ENCODE measurements at regions not wholly inside any gene's neighbourhood (a gene's known extent, or its start where the extent isn't known, plus 50 kb on each side); places are given as distances from the start of the nearest gene placed in this dataset.

DNA sequence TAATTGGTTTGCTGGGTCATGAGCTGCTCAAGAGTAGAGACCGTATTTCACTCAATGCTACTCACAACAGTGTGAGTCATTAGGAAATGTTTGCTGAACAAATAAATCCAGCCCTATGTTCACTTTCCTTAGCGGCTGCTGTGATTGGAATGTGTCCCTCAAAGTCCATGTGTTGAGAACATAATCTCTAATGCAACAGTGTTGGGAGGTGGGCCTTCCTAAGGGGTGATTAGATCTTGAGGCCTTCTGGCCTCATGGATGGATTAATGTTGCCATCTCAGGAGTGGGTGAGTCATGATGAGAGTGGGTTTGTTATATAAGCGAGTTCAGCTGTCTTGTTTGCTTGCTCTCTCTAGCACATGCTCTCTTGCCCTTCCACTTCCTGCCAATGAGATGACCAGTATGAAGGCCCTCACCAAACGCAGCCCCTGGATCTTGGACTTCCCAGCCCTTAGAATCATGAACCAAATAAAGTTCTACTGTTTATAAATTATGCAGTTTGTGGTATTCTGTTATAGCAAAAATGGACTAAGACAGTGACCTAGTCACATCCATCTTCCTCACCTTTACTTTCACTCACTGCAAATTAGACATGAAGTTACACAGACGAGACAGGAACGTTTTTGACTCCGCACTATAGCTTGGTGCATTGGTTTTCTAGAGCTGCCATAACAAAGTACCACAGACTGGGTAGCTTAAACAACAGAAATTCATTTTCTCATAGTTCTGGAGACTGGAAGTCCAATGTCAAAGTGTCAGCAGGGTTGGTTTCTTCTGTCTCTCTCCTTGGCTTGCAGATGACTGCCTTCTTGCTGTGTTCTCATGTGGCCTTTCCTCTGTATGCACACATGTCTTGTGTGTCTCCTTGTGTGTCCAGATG, 50.9 kb upstream of the FAM169A start:
- DNase-seq = no peak
- H3K9me3 ChIP-seq = no peaks in the 10 kb centered on the region
- no peak overlapping the region for H3K27ac ChIP-seq
- intact Hi-C loops (cut with DNase I) = loop anchor here (5.0 to 10.0 kb wide), 2 partner anchors 152 to 245 kb away; partner anchors contain the start of genes GFM2 and NSA2
- no peaks in the 10 kb centered on the region for H3K36me3 ChIP-seq
- 76 to 82% methylated on average over 7 of the region's 7 CpGs for WGBS, 2 donors
- no peaks in the 10 kb centered on the region for H3K27me3 ChIP-seq
- H3K4me3 ChIP-seq = no peak overlapping the region
- no peaks in the 10 kb centered on the region for H3K4me1 ChIP-seq
- TF ChIP-seq EP300 (IDR thresholded peaks at IDR 0.05) (no peak), POLR2A (IDR thresholded peaks at IDR 0.05) (no peak), POLR2AphosphoS5 (IDR thresholded peaks at IDR 0.05) (no peak)
- TF ChIP-seq, protein P1, sequence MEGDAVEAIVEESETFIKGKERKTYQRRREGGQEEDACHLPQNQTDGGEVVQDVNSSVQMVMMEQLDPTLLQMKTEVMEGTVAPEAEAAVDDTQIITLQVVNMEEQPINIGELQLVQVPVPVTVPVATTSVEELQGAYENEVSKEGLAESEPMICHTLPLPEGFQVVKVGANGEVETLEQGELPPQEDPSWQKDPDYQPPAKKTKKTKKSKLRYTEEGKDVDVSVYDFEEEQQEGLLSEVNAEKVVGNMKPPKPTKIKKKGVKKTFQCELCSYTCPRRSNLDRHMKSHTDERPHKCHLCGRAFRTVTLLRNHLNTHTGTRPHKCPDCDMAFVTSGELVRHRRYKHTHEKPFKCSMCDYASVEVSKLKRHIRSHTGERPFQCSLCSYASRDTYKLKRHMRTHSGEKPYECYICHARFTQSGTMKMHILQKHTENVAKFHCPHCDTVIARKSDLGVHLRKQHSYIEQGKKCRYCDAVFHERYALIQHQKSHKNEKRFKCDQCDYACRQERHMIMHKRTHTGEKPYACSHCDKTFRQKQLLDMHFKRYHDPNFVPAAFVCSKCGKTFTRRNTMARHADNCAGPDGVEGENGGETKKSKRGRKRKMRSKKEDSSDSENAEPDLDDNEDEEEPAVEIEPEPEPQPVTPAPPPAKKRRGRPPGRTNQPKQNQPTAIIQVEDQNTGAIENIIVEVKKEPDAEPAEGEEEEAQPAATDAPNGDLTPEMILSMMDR (IDR thresholded peaks at IDR 0.05) = no peak

Small RNAs in the stretch of these regions (small RNA-seq; reads per million reads assigned to genes)
- gene AC116337.2 = 0 reads per million in 3 donors

Data from sigmoid colon (tissue), 6 donors.